Prostate gland (tissue), 2 donors: ENCODE measurements at regions not wholly inside any gene's neighbourhood (a gene's known extent, or its start where the extent isn't known, plus 50 kb on each side); places are given as distances from the start of the nearest gene placed in this dataset.
"Not testable (repeated sequence)": the region's sequence is repeated elsewhere in the genome, so short reads cannot be mapped to it uniquely, and the experiment has no call there.

Experiments
- POLR2A ChIP-seq: fragments of 450-650 bp; IDR thresholded peaks from one replicate; pipeline ENCODE4 v1.6.1; 2016; ENCODE audit warnings: antibody characterized with exemption, mild to moderate bottlenecking
- POLR2AphosphoS5 ChIP-seq: sonication (generic); formaldehyde crosslinking; IDR thresholded peaks from one replicate; pipeline ENCODE4 v1.6.1; 2017; ENCODE audit warnings: antibody characterized with exemption
- TF ChIP-seq, protein P1 (sequence below), 4 experiments: fragments of 200-600 bp in 2 of 4; fragments of 450-650 bp in 2 of 4; sonication (generic) in 2 of 4; IDR thresholded peaks; 1 replicate in 3 of 4; 2 replicates in 1 of 4; pipeline ENCODE4 v1.5.1; 2016 to 2019; ENCODE audit warnings: antibody characterized with exemption in 4 of 4, mild to moderate bottlenecking in 2 of 4, moderate library complexity in 2 of 4

- TF ChIP-seq, protein P1, sequence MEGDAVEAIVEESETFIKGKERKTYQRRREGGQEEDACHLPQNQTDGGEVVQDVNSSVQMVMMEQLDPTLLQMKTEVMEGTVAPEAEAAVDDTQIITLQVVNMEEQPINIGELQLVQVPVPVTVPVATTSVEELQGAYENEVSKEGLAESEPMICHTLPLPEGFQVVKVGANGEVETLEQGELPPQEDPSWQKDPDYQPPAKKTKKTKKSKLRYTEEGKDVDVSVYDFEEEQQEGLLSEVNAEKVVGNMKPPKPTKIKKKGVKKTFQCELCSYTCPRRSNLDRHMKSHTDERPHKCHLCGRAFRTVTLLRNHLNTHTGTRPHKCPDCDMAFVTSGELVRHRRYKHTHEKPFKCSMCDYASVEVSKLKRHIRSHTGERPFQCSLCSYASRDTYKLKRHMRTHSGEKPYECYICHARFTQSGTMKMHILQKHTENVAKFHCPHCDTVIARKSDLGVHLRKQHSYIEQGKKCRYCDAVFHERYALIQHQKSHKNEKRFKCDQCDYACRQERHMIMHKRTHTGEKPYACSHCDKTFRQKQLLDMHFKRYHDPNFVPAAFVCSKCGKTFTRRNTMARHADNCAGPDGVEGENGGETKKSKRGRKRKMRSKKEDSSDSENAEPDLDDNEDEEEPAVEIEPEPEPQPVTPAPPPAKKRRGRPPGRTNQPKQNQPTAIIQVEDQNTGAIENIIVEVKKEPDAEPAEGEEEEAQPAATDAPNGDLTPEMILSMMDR (IDR thresholded peaks at IDR 0.05): not testable (repeated sequence)
- not testable (repeated sequence) for TF ChIP-seq POLR2AphosphoS5, POLR2A
Measured at GRCh38 chr2:241985161-241985985, 115.8 kb downstream of the RTP5 start.
